ENCODE measurements at regions not wholly inside any gene's neighbourhood (a gene's known extent, or its start where the extent isn't known, plus 50 kb on each side); places are given as distances from the start of the nearest gene placed in this dataset.

DNA sequence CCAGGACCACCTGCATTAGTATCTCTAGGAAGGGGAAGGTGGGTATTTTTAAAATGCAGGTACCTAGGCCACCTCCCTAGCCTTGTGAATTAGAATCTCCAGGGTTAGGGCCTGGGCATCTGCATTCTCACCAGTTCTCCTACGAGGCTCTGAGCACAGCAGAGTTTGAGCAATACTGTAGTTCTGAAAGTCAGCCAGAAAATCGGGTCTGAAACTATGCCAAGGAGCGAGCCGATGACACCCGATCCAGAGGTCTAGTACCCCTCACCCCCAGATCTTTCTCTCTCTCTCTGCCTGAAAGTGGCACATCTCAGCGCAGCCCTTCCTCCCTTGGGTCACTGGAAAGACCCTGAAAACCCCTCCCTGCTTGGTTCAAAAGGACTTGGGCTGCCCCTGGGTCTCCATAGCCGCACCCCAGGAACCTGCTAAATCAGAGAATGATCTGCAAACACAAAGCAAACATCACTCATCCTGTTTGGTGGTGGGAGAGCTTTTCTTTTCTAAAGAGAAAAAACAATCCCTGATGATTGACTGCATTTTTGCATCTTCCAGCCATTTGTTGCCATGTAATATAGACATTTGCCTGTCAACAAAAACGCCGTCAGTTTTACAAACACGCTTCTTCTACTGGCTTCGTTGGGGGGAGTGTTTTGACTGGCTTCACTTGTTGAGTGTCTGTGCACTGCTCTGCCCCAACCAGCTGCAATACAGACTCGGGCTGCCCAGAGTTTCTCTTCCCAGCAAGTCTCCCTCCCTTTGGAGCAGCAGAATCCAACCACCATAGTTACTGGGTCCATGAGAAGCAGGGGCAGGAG lies 229.9 kb downstream of the MN1 start:
- DNase-seq = no peak
- ATAC-seq = no peak

DNA sequence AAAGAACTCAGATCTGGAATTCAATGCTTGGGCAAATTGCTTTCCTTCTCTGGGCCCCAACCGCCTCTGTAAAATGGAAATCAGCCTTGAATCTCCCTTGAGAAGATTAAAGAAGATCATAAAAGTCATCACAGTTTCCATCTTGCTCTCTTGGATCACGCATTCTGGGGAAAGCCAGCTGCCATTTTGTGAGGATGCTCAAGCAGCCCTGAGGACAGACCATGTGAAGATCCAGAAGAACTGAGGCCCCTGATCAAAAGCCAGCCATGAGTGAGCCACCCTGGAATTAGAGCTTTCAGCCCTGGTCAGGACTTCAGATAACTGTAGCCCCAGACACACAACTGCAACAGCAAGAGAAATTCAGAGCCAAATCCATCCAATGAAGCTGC lies 229.3 kb downstream of the MN1 start:
- DNase-seq (no peak), ATAC-seq (no peak)

DNA sequence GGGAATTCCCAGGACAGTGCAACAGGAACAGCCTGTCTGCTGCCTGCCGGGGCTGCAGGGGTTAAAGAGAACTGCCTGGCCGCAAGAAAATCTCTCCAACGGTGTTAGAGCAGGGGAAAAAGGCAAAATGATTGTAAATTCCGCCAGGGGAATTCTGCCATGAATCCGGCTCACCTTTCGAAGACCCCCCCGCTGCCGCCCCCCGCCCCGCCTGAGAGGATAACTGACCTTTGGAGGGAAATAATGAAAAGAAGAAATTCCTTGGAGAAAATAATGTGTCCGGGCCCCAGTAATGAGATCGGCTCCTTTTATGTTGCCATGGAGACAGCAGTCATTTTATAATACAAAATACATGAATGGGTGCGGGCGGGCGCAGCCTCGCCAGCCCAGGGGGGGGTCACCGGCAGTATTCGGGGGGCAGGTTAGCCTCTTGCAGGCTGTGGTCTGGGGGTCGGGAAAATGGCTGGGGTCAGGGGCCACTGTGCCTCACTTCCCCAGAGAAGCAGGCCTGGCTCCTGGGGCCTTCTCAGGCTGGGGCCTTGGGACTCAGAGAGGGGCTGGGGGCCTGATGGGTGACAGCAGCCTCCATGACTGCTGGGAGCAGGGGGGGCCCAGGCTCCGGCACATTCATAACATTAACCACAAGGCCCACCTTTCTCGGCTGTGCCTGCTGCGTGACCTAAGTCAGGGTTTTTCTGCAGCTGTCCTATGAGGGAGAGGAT lies 228.1 kb downstream of the MN1 start:
- DNase-seq (no peak), ATAC-seq (no peak)

DNA sequence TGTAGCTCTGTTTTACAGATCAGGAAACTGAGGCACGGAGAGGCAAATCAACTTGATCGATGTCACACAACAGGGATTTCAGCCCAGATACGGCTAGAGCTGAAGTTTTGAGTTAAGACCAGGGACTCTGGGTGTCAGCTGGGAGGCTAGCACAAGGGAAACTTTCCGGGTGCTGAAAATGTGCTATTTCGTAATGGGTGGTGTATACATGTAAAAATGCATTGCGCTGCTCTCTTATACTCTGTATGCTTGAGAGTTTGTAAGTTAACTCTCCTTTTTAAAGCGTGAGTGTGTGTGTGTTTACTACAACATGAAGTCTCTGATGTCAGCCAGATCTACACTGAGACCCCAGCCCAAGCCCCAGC lies 227.6 kb downstream of the MN1 start:
- DNase-seq = no peak
- ATAC-seq = no peak

DNA sequence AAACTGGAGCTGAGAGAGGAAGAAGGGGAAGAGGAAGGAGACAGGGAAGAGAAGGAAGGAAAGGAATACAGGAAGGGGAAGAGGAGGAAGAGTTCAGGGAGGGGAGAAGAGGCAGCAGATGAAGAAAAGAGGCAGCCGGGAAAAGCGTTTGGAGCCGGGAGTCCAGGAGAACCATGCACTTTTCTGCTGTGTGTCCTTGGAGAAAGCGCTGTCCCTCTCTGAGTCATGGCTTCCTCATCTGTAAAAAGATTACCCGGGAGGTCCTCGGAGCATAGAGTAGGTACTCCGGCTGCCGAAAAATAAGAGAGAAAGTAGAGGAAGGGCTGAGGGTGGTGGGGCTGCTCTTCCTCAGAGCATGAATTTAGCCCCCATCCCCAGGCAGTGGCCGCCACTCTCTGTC lies 226.9 kb downstream of the MN1 start:
- no peak for DNase-seq
- no peak for ATAC-seq

DNA sequence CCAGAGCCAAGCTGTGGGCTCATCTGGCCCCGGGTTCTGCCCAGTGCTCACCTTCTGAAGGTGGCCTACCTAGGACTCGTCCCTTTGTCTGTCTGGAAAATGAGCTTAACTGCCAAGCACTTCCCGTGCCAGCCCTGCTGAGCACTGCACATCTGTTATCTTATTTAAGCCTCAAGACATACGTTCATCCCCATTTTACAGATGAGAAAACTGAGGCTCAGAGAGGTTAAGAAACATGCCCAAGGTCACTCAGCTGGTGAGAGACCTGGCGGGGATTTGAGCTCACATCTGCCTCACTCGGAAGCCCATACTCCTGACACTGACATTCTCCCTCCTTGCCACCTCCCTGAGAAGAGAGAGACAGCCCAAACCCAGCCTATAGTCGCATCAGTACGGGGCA lies 226.2 kb downstream of the MN1 start:
- ATAC-seq (no peak), DNase-seq (no peak)

DNA sequence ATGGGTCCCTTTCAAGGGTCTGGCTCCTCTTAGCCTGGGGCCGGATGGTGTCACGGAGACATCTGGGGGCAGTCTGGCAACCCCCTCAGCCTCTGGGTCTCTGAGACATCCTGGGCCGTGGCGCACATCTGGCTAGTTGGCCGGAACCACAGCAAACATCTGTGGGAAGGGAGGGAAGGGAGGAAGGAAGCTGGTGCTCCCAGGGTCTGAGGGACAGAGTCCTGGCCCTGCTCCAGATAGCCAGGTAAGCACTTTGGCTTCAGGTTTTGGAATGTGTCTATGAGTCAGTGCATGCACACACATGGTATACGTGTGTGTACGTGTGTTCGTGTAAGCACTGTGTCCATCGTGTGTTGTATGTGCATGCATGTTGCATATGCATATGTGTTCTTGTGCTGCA lies 225.1 kb downstream of the MN1 start:
- ATAC-seq = no peak

DNA sequence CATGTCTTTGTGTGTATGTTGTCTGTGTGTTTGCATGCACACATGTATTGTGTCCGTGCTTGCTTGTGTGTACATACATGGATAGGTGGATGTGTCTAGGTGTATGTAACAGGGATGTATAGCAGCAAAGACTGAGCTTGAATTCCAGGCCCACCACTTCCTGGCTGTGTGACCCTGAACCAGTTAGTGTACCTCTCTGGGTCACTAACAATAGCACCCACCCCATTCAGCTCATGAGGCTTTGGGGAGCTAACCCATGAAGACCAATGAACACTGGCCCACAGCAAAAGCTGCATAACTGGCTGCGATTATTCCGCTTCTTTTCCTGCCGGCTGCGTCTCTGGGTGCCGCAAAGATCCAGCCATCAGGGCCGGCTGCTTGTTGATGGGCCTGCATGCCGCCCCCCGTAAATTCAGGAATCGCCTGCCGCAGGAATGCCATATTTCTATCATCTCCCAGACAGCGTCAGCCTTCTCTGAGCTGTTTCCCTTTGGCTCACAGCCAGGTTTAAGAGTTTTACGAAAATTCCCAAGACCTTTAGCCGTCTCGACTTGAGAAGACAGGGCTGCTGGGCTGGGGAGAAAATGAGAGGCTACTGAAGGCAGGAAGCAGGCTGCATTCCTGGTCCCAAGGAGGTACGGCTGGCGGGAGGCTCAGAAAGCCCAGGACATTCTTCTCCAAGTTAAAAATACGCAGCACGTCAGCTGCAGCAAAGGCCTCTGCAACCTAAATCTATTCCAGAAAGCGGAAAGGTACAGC lies 224.6 kb downstream of the MN1 start:
- DNase-seq (no peak), ATAC-seq (no peak)

More for the DNA sequence above, 225.1 kb downstream of the MN1 start:
- DNase-seq = no peak

DNA sequence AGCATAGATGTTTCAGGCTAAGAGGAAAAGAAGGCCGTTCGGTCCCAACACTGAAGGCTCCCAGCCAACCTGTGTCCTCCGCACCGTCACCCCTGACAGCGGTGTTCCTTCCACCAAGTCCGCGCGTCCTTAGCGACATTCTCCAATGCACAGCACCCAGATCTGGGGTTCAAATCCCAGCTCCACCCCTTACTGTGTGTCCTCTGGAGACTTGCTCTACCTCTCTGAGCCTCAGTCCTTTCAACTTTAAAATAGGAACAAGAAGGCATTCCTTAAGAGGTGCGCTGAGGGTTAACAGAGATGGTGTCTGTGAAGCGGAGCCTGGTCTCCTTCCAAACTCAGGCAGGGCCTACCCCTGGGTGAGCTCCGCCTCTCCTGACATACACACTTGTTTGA lies 224.0 kb downstream of the MN1 start:
- ATAC-seq (no peak), DNase-seq (no peak)

DNA sequence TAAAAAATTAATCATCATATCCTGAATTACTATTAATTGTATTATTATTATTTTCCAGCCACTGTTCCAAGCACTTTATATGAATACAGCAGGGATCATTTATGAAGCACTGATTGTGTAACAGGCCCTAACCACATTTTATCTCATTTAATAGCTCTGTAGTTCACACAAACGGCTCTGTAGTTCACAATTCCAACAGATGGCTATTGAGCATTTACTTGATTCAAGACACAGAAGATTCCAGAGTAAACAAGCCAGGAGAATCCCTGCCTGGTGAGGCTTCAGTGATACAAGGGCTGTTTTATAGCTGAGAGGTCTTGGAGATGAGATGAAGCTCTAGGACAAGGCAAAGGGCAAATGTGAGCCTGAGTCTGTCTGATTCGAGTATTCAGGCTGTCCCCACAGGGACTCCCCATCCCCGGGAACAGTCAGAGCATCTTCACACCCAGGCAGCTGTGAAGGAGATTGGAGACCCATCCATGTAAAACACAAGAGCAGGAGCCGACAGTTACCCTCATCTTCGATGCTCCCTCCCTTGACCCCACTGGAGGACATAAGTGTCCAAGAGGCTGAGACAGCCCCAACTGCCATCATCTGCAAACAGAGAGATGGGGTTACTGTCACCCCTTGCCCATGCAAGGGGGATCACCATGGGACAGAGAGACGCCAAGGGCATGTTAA lies 222.5 kb downstream of the MN1 start:
- ATAC-seq (no peak), DNase-seq (no peak)

DNA sequence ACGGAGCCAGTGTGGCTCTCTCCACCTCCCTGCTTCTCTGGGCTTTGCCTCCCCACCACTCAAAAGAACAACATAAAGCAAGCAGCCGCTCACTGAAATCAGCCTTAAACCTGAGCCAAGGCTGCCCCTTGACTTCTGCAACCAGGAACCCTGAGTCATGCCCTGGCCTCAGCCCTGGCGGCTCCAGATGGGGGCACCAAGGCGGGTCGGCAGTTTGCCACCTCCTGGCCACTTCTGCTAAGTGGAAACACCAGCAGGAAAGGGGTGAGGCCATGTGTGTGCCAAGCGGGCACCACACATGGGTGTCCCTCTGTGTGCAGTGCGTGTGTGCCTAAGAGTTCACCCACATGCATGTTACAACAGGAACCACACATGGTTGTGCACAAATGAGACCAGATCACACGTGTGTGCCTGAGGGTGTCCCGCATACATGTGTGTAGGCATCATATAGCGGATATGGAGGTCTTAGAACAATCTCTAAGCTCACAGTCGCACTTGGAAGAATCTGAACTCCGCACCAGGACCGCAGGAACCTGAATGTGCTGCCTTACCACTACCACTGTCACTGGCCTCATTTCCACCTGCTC lies 221.2 kb downstream of the MN1 start:
- ATAC-seq (no peak), DNase-seq (no peak)

DNA sequence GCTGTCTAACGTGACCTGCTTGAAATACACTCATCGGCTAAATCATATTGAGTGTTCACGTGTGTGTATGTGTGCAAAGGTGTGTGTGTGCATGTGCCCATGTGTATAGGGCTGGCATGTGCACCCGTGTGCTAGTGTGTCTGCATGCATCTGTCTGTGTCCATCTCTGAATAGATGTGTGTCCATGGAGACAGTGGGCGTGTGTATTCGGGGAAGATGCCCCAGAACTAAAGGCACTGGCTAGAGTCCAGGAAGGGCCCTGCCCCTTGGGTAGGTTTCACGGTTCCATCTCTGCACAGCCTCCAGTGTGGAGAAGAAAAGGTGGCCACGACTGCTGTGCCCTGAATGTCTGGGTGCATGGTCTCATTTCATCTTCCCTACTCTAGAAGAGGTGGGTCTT lies 220.3 kb downstream of the MN1 start:
- ATAC-seq (no peak), DNase-seq (no peak)

DNA sequence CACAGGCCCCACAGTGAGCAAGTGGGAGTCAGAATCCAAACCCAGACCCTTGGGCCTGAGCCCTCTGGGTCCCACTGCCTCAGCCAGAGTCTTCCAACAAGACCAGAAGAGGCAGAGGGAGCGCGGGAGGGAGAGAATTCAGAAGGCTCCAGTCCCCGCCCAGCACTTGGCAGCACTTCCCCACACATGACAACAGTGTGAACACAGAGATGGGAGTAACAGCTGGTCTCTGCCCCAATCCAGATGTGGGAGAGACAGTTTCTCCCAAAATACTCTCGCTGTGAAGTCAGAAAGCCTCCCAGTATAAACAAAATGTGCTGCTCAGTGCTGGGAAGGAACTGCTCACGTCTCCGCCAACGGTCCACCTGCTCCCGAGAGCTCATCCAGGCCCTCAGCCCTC lies 219.9 kb downstream of the MN1 start:
- ATAC-seq (no peak), DNase-seq (no peak)

DNA sequence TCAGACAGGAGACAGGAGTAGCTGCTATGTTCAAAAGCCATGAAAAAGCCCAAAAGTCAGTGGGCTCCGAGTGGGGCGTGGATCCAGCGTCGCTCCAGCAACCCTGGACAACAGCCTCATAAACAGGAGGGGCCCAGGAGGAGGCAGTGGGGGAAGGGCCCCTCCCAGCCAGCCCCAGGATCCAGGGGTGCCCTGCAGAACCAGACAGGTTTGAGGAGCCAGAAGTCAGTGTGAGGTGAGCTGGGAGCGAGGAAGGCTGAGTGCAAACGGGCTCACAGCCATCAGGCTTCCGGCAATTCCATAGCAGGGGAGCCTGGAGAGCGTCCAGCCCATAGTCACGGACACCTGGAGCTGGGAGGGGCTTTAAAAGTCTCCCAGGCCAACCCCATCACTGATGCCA lies 217.7 kb downstream of the MN1 start:
- ATAC-seq (no peak), DNase-seq (no peak)

DNA sequence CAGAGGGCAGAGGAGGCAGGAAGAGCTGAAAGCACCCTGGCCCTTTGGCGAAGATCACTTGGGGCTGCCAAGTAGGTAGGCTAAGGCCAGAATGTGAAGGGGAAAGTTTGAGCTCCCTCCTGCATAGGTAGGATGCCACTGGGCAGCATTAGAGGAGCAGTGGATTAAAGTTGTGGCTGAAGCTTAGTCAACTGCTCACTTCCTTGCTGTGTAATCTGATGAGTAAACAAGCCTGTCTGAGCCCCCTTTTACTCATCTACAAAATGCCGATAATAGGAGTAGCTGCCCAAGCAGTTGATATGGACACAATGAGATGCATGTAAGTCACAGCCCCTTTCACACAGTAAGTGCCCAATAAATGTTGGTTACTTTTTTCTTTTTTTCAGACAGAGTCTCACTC lies 216.4 kb downstream of the MN1 start:
- no peak for ATAC-seq
- DNase-seq = no peak

DNA sequence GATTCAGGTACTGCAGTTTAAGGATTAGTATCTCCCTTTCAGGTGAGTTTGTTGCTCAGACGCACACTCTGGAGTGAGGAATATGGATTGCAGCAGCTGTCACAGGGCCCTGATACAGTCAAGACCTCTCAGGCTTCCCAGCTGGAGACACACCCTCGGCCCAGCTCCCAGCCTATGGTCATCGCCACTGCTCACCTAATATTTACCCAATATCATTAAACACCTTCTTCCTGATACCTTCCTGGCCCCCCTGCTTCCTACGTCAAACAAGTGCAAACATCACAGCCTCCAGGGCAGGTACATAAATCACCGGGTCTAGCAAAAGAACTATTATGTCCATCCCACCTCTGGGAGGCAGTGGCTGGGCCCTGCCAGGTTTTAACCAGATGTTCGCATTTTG lies 213.3 kb downstream of the MN1 start:
- ATAC-seq = no peak
- no peak for DNase-seq

DNA sequence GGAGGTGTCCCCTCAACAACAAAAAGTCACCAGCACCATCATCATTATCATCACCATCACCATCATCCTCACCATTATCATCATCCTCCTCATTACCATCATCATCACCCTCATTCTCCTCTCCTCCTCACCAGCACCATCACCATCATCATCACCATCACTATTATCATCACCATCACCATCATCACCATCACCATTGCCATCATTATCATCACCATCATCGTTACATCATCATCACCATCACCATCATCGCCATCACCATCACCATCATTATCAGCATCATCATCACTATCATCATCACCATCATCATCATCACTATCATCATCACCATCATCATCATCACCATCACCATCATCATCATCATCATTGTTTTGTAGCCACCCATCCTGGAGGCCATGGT lies 212.6 kb downstream of the MN1 start:
- ATAC-seq (no peak), DNase-seq (no peak)

DNA sequence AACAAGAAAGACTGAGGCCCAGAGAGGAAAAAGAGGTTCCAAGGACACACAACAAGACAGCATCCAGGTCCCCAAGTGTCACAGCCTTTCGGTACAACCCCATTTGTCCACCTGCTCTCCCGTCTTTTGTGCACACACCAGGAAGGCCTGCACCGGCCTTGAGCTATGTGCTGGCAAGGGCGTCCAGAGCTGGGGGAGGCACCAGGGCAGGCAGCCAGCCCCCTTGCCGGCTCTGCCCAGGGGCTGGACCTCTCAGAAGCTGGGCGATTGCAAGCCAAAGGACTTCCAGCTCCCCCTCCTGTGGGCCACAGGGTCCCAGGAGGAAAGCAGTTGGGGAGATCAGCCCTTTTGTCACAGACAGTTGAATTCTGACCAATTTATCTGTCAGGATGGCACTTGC lies 210.5 kb downstream of the MN1 start:
- no peak for ATAC-seq
- DNase-seq = no peak

DNA sequence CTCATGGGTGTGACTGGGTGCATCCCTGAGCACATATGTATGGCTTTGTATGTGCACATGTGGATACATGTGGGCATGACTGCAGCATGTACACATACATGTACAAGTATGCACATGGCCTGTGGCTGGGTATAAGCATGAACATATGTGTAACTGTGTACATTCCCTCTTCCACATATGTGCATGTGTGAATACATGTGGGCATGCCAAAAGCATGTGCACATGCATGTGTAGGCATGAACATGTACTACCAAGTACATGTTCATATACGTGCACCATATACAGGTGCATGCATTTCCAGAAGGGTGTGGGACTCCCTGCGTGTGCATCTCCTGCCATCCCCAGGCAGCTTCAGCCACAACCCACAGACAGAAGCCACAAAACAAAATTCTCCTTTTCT lies 208.2 kb downstream of the MN1 start:
- DNase-seq (no peak), ATAC-seq (no peak)

DNA sequence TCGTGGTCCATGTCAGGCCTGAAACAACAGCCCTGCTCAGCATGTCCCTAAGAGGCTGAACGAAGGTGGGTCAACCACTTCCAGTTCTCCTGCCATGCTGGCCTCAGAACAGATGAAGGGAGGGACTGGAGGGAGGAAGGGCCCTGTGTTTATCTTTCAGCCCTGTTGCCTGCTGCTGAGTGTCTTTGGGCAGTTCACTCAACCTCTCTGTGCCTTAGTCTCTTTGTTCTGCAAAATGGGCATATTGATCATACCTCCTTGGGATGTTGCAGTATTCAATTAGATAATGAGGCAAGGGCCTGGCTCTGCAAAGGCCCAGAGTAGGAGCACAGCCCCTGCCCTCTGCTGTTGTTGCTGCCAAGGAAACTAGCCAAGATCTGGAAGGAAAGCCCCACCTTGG lies 207.5 kb downstream of the MN1 start:
- no peak for DNase-seq
- no peak for ATAC-seq

DNA sequence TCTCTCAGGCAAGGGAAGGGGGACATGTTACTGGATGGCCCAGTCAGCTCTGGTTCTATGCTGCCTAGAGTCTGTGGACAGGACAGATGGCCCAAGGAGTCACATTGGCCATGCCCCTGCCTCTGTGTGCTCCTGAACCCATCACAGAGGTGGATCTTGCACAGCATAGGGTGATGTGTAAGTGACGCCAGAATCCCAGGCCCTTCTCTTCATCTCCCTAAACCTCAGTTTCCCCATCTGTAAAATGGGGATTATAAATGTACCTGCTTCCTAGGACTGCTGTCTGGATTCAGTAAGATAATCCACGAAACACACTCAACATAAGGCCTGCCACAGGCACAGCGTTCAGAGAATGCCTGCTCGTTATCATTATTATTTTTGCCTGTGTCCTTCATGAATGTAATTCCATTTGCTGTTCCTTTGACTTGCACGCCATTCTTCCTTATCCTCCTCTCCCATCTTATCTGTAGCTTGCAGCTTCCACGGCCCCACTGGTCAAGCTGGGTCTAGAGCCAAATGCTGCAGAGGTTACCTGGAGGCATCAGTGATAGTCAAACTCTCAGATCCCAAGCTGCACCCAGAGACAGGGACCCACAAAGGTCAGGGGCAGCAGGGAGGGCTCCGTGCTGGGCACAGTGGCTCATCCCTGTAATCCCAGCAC lies 207.0 kb downstream of the MN1 start:
- ATAC-seq = no peak
- DNase-seq = no peak
